OCI-LY3 (cell line): ENCODE measurements at regions not wholly inside any gene's neighbourhood (a gene's known extent, or its start where the extent isn't known, plus 50 kb on each side); places are given as distances from the start of the nearest gene placed in this dataset.
"Not testable (repeated sequence)": the region's sequence is repeated elsewhere in the genome, so short reads cannot be mapped to it uniquely, and the experiment has no call there.

Experiments used
- EZH2phosphoT487 ChIP-seq: fragments of 200-600 bp; shearing (Covaris generic); IDR thresholded peaks from 2 replicates; pipeline ENCODE4 v1.6.1; 2018; ENCODE audit warnings: antibody characterized with exemption, mixed run types, low read depth
- TF ChIP-seq, protein P1 (sequence below): fragments of 200-600, 300-600 bp; sonication (generic); IDR thresholded peaks from 2 replicates; pipeline ENCODE4 v1.5.1; 2014; ENCODE audit warnings: antibody characterized with exemption, low read length, low read depth

DNA sequence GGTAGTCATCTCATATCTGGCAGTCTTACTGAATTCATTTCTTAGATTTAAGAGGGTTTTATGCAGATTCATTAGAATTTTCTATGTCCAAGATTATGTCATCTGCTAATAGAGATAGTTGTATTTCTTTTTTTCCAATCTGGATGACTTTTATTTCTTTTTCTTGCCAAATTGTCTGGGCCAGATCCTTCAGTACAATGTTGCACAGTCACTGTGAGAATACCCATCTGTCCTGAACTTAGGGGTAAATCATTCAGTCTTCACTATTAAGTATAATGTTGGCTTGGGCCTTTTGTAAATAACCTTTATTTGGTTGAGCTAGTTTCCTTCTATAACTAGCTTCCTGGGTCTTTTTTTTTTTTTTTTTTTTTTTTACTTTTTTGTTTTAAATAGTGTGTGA lies 213.1 kb downstream of the ANKRD30BL start:
- TF ChIP-seq, protein P1, sequence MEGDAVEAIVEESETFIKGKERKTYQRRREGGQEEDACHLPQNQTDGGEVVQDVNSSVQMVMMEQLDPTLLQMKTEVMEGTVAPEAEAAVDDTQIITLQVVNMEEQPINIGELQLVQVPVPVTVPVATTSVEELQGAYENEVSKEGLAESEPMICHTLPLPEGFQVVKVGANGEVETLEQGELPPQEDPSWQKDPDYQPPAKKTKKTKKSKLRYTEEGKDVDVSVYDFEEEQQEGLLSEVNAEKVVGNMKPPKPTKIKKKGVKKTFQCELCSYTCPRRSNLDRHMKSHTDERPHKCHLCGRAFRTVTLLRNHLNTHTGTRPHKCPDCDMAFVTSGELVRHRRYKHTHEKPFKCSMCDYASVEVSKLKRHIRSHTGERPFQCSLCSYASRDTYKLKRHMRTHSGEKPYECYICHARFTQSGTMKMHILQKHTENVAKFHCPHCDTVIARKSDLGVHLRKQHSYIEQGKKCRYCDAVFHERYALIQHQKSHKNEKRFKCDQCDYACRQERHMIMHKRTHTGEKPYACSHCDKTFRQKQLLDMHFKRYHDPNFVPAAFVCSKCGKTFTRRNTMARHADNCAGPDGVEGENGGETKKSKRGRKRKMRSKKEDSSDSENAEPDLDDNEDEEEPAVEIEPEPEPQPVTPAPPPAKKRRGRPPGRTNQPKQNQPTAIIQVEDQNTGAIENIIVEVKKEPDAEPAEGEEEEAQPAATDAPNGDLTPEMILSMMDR: not testable (repeated sequence)
- TF ChIP-seq EZH2phosphoT487: not testable (repeated sequence)
